GM23338 (cell line): ENCODE measurements at regions not wholly inside any gene's neighbourhood (a gene's known extent, or its start where the extent isn't known, plus 50 kb on each side); places are given as distances from the start of the nearest gene placed in this dataset.

Source experiments
- ATAC-seq: fragments of 200-7000 bp; cut with Tn5 transposase; 3 replicates; pipeline ENCODE4 v1.9.1; 2020
- DNase-seq: peaks from one replicate; pipeline ENCODE4 v3.0.0-alpha.2; 2015; ENCODE audit warnings: low spot score
- H2AFZ ChIP-seq: fragments of 200-600 bp; sonication (generic); 2 replicates; pipeline ENCODE4 v1.8.0; 2016; ENCODE audit warnings: antibody characterized with exemption, mild to moderate bottlenecking, moderate library complexity
- H3F3A ChIP-seq: fragments of 200-600 bp; sonication (generic); replicated peaks from 2 replicates; pipeline ENCODE4 v1.8.0; 2017; ENCODE audit warnings: antibody characterized with exemption, mixed run types, low read depth
- H3K27ac ChIP-seq: fragments of 200-600 bp; sonication (generic); 2 replicates; pipeline ENCODE4 v1.6.1; 2016; ENCODE audit warnings: low read depth
- H3K27me3 ChIP-seq: fragments of 200-600 bp; sonication (generic); 2 replicates; pipeline ENCODE4 v1.8.0; 2016; ENCODE audit warnings: mild to moderate bottlenecking, mixed run types, moderate library complexity; ENCODE audit not compliant: insufficient read depth
- H3K36me3 ChIP-seq: fragments of 200-600 bp; sonication (generic); 2 replicates; pipeline ENCODE4 v1.8.0; 2016; ENCODE audit warnings: mild to moderate bottlenecking; ENCODE audit not compliant: insufficient read depth
- H3K4me1 ChIP-seq: fragments of 200-600 bp; sonication (generic); 2 replicates; pipeline ENCODE4 v1.8.0; 2016; ENCODE audit warnings: mild to moderate bottlenecking, moderate library complexity; ENCODE audit not compliant: insufficient read depth
- H3K4me2 ChIP-seq: fragments of 200-600 bp; sonication (generic); 2 replicates; pipeline ENCODE4 v1.7.1; 2017; ENCODE audit warnings: mixed run types
- H3K4me3 ChIP-seq: fragments of 200-600 bp; sonication (generic); 2 replicates; pipeline ENCODE4 v1.6.1; 2016; ENCODE audit warnings: mixed run types
- H3K79me2 ChIP-seq: fragments of 200-600 bp; sonication (generic); replicated peaks from 2 replicates; pipeline ENCODE4 v1.8.0; 2017; ENCODE audit warnings: mild to moderate bottlenecking; ENCODE audit not compliant: insufficient read depth
- H3K9me2 ChIP-seq: fragments of 200-600 bp; sonication (generic); 2 replicates; pipeline ENCODE4 v1.8.0; 2017; ENCODE audit not compliant: insufficient read depth
- H4K20me1 ChIP-seq: fragments of 200-600 bp; sonication (generic); replicated peaks from 2 replicates; pipeline ENCODE4 v1.8.0; 2017; ENCODE audit warnings: mild to moderate bottlenecking; ENCODE audit not compliant: insufficient read depth
- H3K27ac Mint-ChIP-seq: 2 replicates; pipeline ENCODE4 v1.8.0; 2020; ENCODE audit warnings: inconsistent platforms, mild to moderate bottlenecking, moderate library complexity, mixed read lengths
- H3K27me3 Mint-ChIP-seq: 3 replicates; pipeline ENCODE4 v1.8.0; 2022; ENCODE audit warnings: low read depth, mild to moderate bottlenecking, moderate library complexity, mixed read lengths, inconsistent platforms; ENCODE audit not compliant: insufficient read depth, poor library complexity
- H3K36me3 Mint-ChIP-seq: 3 replicates; pipeline ENCODE4 v1.8.0; 2021; ENCODE audit warnings: low read depth, mild to moderate bottlenecking, inconsistent platforms, moderate library complexity, mixed read lengths
- H3K4me1 Mint-ChIP-seq: 3 replicates; pipeline ENCODE4 v1.8.0; 2020; ENCODE audit warnings: mild to moderate bottlenecking, inconsistent platforms, mixed read lengths
- H3K4me3 Mint-ChIP-seq: 3 replicates; pipeline ENCODE4 v1.8.0; 2021; ENCODE audit warnings: moderate library complexity, mild to moderate bottlenecking, inconsistent platforms, mixed read lengths
- H3K9me3 Mint-ChIP-seq: 3 replicates; pipeline ENCODE4 v1.8.0; 2020; ENCODE audit warnings: moderate library complexity, mild to moderate bottlenecking, inconsistent platforms, mixed read lengths
- CREB1 ChIP-seq: fragments of 250-450 bp; sonication (Bioruptor Pico); IDR thresholded peaks from 2 replicates; pipeline ENCODE4 v1.5.0; 2020; ENCODE audit warnings: low read depth, mild to moderate bottlenecking, moderate library complexity
- EZH2 ChIP-seq: fragments of 200-600 bp; sonication (generic); IDR thresholded peaks from one replicate; pipeline ENCODE4 v1.8.0; 2017; ENCODE audit warnings: antibody characterized with exemption, mild to moderate bottlenecking, low read depth; ENCODE audit not compliant: unreplicated experiment
- EZH2phosphoT487 ChIP-seq: fragments of 200-600 bp; sonication (generic); IDR thresholded peaks from one replicate; pipeline ENCODE4 v1.8.1; 2018; ENCODE audit warnings: antibody characterized with exemption; ENCODE audit not compliant: unreplicated experiment
- JUNB ChIP-seq: IDR thresholded peaks from one replicate; pipeline ENCODE4 v1.6.1; 2016; ENCODE audit warnings: antibody characterized with exemption; ENCODE audit not compliant: unreplicated experiment
- NANOG ChIP-seq: IDR thresholded peaks from 2 replicates; pipeline ENCODE4 v1.6.1; 2016; ENCODE audit warnings: antibody characterized with exemption, borderline replicate concordance
- POLR2AphosphoS5 ChIP-seq: IDR thresholded peaks from 2 replicates; pipeline ENCODE4 v1.6.1; 2016; ENCODE audit warnings: antibody characterized with exemption, low read depth
- STAT1 ChIP-seq: IDR thresholded peaks from one replicate; pipeline ENCODE4 v1.6.1; 2016; ENCODE audit warnings: antibody characterized with exemption; ENCODE audit not compliant: unreplicated experiment
- ZNF114 ChIP-seq: fragments of 250-450 bp; sonication (Bioruptor Pico); IDR thresholded peaks from 2 replicates; pipeline ENCODE4 v1.5.0; 2020; ENCODE audit warnings: mild to moderate bottlenecking, moderate library complexity
- ZNF331 ChIP-seq: fragments of 250-450 bp; sonication (Bioruptor Pico); IDR thresholded peaks from 2 replicates; pipeline ENCODE4 v1.5.0; 2020; ENCODE audit warnings: low read depth, mild to moderate bottlenecking, moderate library complexity
- TF ChIP-seq, protein P1 (sequence below): IDR thresholded peaks from one replicate; pipeline ENCODE4 v1.6.1; 2018; ENCODE audit warnings: antibody characterized with exemption; ENCODE audit not compliant: unreplicated experiment
- TF ChIP-seq, protein P2 (sequence below), 2 experiments: fragments of 200-600 bp in 1 of 2; sonication (generic) in 1 of 2; conservative IDR thresholded peaks; 2 replicates each; pipeline versions ENCODE4 v1.5.1 to v1.6.1; 2016 to 2017; ENCODE audit warnings: antibody characterized with exemption in 2 of 2, low read depth in 2 of 2, mild to moderate bottlenecking in 2 of 2, moderate library complexity in 1 of 2
- TF ChIP-seq, protein P3 (sequence below): fragments of 250-450 bp; sonication (Bioruptor Pico); IDR thresholded peaks from 2 replicates; pipeline ENCODE4 v1.5.0; 2020; ENCODE audit warnings: mild to moderate bottlenecking, moderate library complexity
- TF ChIP-seq, protein P4 (sequence below): IDR thresholded peaks from 2 replicates; pipeline ENCODE4 v1.6.1; 2016; ENCODE audit warnings: antibody characterized with exemption

DNA sequence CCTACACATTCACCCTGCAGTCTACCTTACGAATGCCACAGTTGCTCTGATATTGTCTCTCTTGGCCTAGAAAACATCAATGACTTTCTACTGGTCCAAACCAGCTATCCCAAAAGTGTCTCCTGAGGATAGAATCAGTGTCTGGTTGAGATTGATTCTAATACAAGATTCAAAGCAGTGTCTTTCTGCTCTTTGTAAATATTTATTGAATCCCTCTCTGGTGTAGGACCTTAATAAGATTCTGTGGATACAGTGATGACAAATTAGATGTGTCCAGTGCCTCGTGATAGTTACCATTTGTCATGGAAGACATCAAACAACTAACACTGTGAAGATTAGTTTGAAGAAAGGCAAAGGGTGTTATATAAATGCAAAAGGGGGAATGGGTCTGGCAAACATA lies 380.7 kb upstream of the TRIB2 start:
- TF ChIP-seq CREB1 (CRISPR knock-in tag) (no peak), EZH2 (no peak), ZNF331 (CRISPR knock-in tag) (no peak), ZNF114 (CRISPR knock-in tag) (no peak), NANOG (no peak), POLR2AphosphoS5 (no peak), EZH2phosphoT487 (no peak), STAT1 (no peak), JUNB (no peak)
- TF ChIP-seq, protein P1, sequence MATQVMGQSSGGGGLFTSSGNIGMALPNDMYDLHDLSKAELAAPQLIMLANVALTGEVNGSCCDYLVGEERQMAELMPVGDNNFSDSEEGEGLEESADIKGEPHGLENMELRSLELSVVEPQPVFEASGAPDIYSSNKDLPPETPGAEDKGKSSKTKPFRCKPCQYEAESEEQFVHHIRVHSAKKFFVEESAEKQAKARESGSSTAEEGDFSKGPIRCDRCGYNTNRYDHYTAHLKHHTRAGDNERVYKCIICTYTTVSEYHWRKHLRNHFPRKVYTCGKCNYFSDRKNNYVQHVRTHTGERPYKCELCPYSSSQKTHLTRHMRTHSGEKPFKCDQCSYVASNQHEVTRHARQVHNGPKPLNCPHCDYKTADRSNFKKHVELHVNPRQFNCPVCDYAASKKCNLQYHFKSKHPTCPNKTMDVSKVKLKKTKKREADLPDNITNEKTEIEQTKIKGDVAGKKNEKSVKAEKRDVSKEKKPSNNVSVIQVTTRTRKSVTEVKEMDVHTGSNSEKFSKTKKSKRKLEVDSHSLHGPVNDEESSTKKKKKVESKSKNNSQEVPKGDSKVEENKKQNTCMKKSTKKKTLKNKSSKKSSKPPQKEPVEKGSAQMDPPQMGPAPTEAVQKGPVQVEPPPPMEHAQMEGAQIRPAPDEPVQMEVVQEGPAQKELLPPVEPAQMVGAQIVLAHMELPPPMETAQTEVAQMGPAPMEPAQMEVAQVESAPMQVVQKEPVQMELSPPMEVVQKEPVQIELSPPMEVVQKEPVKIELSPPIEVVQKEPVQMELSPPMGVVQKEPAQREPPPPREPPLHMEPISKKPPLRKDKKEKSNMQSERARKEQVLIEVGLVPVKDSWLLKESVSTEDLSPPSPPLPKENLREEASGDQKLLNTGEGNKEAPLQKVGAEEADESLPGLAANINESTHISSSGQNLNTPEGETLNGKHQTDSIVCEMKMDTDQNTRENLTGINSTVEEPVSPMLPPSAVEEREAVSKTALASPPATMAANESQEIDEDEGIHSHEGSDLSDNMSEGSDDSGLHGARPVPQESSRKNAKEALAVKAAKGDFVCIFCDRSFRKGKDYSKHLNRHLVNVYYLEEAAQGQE, result no peak
- TF ChIP-seq, protein P2, sequence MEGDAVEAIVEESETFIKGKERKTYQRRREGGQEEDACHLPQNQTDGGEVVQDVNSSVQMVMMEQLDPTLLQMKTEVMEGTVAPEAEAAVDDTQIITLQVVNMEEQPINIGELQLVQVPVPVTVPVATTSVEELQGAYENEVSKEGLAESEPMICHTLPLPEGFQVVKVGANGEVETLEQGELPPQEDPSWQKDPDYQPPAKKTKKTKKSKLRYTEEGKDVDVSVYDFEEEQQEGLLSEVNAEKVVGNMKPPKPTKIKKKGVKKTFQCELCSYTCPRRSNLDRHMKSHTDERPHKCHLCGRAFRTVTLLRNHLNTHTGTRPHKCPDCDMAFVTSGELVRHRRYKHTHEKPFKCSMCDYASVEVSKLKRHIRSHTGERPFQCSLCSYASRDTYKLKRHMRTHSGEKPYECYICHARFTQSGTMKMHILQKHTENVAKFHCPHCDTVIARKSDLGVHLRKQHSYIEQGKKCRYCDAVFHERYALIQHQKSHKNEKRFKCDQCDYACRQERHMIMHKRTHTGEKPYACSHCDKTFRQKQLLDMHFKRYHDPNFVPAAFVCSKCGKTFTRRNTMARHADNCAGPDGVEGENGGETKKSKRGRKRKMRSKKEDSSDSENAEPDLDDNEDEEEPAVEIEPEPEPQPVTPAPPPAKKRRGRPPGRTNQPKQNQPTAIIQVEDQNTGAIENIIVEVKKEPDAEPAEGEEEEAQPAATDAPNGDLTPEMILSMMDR (conservative IDR thresholded peaks at IDR 0.05; ENCODE audit: low read depth in 2 of 2), result no peak
- TF ChIP-seq, protein P3, sequence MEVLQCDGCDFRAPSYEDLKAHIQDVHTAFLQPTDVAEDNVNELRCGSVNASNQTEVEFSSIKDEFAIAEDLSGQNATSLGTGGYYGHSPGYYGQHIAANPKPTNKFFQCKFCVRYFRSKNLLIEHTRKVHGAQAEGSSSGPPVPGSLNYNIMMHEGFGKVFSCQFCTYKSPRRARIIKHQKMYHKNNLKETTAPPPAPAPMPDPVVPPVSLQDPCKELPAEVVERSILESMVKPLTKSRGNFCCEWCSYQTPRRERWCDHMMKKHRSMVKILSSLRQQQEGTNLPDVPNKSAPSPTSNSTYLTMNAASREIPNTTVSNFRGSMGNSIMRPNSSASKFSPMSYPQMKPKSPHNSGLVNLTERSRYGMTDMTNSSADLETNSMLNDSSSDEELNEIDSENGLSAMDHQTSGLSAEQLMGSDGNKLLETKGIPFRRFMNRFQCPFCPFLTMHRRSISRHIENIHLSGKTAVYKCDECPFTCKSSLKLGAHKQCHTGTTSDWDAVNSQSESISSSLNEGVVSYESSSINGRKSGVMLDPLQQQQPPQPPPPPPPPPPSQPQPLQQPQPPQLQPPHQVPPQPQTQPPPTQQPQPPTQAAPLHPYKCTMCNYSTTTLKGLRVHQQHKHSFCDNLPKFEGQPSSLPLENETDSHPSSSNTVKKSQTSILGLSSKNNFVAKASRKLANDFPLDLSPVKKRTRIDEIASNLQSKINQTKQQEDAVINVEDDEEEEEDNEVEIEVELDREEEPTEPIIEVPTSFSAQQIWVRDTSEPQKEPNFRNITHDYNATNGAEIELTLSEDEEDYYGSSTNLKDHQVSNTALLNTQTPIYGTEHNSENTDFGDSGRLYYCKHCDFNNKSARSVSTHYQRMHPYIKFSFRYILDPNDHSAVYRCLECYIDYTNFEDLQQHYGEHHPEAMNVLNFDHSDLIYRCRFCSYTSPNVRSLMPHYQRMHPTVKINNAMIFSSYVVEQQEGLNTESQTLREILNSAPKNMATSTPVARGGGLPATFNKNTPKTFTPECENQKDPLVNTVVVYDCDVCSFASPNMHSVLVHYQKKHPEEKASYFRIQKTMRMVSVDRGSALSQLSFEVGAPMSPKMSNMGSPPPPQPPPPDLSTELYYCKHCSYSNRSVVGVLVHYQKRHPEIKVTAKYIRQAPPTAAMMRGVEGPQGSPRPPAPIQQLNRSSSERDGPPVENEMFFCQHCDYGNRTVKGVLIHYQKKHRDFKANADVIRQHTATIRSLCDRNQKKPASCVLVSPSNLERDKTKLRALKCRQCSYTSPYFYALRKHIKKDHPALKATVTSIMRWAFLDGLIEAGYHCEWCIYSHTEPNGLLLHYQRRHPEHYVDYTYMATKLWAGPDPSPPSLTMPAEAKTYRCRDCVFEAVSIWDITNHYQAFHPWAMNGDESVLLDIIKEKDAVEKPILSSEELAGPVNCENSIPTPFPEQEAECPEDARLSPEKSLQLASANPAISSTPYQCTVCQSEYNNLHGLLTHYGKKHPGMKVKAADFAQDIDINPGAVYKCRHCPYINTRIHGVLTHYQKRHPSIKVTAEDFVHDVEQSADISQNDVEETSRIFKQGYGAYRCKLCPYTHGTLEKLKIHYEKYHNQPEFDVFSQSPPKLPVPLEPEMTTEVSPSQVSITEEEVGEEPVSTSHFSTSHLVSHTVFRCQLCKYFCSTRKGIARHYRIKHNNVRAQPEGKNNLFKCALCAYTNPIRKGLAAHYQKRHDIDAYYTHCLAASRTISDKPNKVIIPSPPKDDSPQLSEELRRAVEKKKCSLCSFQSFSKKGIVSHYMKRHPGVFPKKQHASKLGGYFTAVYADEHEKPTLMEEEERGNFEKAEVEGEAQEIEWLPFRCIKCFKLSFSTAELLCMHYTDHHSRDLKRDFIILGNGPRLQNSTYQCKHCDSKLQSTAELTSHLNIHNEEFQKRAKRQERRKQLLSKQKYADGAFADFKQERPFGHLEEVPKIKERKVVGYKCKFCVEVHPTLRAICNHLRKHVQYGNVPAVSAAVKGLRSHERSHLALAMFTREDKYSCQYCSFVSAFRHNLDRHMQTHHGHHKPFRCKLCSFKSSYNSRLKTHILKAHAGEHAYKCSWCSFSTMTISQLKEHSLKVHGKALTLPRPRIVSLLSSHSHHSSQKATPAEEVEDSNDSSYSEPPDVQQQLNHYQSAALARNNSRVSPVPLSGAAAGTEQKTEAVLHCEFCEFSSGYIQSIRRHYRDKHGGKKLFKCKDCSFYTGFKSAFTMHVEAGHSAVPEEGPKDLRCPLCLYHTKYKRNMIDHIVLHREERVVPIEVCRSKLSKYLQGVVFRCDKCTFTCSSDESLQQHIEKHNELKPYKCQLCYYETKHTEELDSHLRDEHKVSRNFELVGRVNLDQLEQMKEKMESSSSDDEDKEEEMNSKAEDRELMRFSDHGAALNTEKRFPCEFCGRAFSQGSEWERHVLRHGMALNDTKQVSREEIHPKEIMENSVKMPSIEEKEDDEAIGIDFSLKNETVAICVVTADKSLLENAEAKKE (CRISPR knock-in tag), result no peak
- TF ChIP-seq, protein P4, sequence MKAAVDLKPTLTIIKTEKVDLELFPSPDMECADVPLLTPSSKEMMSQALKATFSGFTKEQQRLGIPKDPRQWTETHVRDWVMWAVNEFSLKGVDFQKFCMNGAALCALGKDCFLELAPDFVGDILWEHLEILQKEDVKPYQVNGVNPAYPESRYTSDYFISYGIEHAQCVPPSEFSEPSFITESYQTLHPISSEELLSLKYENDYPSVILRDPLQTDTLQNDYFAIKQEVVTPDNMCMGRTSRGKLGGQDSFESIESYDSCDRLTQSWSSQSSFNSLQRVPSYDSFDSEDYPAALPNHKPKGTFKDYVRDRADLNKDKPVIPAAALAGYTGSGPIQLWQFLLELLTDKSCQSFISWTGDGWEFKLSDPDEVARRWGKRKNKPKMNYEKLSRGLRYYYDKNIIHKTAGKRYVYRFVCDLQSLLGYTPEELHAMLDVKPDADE, result no peak
- Mint-ChIP-seq H3K36me3 (no peaks in the 10 kb centered on the region), H3K9me3 (peaks cover 6% of the 10 kb centered on the region; the same call in 2 of the 3 replicates), H3K27ac (no peak overlapping the region), H3K4me1 (no peaks in the 10 kb centered on the region), H3K4me3 (no peak overlapping the region), H3K27me3 (peaks cover 2% of the 10 kb centered on the region)
- H2AFZ ChIP-seq, result no peak overlapping the region
- H3K36me3 ChIP-seq, result no peaks in the 10 kb centered on the region
- no peak overlapping the region for H3K27ac ChIP-seq
- peaks cover 9% of the 10 kb centered on the region; the same call in 1 of the 2 replicates for H3K9me2 ChIP-seq
- DNase-seq, result no peak
- H3K27me3 ChIP-seq, result no peaks in the 10 kb centered on the region
- no peak overlapping the region for H3K4me3 ChIP-seq
- ATAC-seq, result no peak
- no peaks in the 10 kb centered on the region for H3K79me2 ChIP-seq
- H4K20me1 ChIP-seq, result no peaks in the 10 kb centered on the region
- H3K4me1 ChIP-seq, result no peaks in the 10 kb centered on the region
- H3F3A ChIP-seq, result no peaks in the 10 kb centered on the region
- no peak overlapping the region for H3K4me2 ChIP-seq
